NOMO-1 treated with dmso at 0.1 percent for 144 hours (cell line): ENCODE measurements at regions not wholly inside any gene's neighbourhood (a gene's known extent, or its start where the extent isn't known, plus 50 kb on each side); places are given as distances from the start of the nearest gene placed in this dataset.
"Not testable (repeated sequence)": the region's sequence is repeated elsewhere in the genome, so short reads cannot be mapped to it uniquely, and the experiment has no call there.

Source experiments
- DNase-seq: peaks from one replicate; lab custom pipeline; 2025; ENCODE audit not compliant: unreplicated experiment; lab: John Stamatoyannopoulos, UW

- DNase-seq: no peak
Observed at GRCh38 chr10:78406648-78407008, 373.0 kb downstream of the RPS24 start.

GRCh38 chr10:78407009-78407711 is 373.5 kb downstream of the RPS24 start:
- no peak for DNase-seq

GRCh38 chr10:78407966-78408365 is 374.3 kb downstream of the RPS24 start:
- no peak for DNase-seq

DNA sequence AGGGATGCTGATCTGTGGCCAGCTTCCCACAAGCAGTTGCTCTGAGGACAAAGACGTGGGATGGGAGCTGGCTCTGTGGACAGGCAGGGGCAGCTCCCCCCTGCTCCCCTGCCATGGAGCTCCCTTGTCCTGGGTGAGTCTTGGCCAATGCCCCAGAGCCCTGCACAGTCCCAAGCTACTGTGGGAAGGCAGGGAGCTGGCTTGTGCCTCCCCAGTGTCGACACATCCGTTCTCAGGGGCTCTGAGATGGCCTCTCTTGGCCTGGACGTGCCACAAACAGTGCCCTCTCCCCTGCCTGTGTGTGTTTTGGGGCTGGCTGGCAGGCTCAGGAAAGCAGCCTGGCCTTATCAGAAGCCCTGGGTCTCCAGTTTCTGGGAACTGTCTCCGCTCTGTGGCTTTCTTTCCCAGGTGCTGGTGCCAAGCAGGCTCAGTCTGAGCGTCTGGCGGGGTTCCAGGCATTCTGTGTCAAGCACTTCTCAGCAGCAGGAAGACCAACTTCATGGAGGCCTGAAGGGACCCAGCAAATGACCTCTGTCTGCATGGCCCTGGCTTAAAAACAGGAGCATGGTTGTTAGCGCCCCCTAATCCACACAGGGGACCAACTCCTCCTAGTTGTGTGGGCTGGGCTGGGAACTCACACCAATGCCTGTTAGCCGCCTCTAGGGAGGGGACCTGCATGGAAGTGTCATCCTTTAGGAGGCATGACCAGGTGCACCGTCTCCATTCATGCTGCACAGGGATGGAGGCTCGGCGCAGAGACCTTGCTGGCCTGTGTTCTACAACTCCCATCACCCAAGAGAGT is 375.2 kb downstream of the RPS24 start:
- no peak for DNase-seq

GRCh38 chr10:78410046-78410965 is 376.6 kb downstream of the RPS24 start:
- DNase-seq: no peak

- no peak for DNase-seq
Observed at GRCh38 chr10:78411716-78412115, 378.1 kb downstream of the RPS24 start.

DNA sequence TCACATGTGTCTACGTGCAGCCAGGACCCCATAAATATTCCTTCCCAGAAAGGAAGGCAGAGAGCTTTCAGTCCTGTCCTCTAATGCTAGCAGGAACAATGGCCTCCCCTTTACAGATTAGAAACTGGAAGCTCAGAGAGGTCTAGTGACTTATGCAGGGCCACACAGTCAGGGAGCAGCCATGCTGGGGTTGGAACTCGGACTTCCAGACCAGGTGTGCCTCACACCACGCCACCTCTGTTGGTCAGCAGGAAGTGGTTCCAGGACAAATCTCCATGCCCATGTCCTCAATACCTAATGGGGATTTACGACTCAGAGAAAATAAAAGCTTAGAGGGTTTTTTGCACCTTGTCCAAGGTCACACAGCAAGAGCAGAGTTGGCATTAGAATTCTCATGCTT is 378.9 kb downstream of the RPS24 start:
- no peak for DNase-seq

- no peak for DNase-seq
Observed at GRCh38 chr10:78413076-78414055, 379.7 kb downstream of the RPS24 start.

GRCh38 chr10:78414380-78414779 is 380.7 kb downstream of the RPS24 start:
- DNase-seq: no peak

GRCh38 chr10:78415111-78415510 is 381.4 kb downstream of the RPS24 start:
- DNase-seq: no peak

DNA sequence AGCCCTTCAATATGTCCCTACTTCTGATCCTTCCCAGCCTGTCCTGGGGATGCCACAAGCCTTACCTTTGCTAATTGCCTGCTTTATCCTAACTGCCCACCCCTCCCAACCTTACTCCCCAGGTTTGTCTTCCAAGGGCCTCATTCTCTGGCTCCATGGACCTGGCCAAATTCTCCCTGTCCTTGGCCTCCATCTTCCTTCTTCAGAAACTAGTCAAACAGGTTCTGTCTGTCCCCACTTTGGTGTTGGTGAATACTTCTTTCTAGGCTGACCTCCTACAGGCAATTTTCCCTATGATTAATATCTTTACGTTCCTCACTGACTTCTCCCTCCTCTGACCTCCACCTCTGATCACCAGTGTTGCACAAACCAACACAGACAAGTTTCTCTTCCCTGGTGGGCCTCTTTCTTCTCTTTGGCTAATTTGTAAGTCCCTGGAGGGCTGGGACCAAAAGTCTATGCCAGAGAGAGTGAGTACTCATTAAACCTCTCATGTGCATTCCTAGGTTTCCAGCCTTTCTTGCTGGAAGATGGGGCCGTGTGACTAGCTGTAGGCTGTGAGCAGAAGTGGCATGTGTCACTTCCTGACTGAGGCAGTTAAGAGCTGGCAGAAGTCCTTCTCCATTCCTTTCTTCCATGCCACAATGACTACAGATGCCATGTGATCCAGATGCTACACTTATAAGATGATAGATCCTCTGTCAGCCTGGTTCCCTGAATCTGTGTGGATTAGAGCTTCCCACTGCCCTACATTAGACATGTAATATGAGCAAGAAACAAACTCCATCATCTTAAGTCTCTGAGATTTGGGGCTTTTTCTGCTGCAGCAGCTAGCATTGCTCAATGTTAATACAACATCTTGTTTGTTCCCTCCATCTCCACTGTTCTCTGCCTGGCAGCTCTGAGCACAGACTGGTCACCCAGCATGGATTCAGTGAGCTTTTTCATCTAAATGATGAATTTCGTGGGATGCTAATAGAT is 382.7 kb downstream of the RPS24 start:
- no peak for DNase-seq

DNA sequence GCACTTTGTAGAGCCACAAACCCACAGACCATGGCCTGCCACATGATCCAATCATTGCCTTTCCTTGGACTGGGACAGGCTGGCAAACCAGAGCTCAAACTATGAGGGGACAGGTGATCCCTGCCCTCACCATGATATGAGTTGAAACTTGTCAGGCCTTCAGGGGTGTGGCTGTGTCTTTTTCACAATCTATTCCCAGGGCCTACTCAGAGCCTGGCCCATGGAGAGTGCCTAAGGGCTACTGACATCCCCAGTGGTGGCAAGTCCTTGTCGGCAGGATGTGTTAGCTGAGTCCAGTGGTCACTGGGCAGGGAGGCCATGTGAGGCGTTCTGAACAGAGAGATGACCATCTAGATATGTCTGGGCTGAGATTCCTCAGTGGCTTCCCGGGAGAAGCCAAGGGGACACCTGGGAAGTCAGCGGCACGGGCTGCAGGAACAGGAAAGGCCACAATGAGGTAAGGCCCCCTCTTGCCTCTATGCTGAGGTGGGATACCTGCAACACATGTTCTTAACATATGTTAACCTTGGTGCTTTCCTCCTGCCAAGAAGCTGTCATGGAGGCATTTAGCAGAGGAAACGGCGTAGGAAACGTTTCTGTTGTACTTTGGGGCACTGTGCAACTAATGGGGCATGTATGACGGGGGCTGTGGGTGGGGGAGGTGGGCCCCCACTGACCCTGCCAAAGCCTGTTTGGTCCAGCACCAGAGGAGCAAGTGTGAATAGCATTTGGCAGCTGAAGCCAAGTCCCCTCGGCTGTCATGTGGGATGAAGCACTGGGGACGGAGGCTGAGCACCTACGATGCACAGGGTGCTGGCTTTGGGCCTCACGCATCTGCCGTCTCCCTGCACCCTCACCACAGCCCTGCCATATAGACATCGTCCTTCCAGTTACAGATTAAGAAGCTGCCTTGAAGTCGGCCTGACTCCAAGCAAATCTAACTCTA is 384.0 kb downstream of the RPS24 start:
- DNase-seq: no peak

- DNase-seq: no peak
Observed at GRCh38 chr10:78419481-78420265, 386.0 kb downstream of the RPS24 start.

DNA sequence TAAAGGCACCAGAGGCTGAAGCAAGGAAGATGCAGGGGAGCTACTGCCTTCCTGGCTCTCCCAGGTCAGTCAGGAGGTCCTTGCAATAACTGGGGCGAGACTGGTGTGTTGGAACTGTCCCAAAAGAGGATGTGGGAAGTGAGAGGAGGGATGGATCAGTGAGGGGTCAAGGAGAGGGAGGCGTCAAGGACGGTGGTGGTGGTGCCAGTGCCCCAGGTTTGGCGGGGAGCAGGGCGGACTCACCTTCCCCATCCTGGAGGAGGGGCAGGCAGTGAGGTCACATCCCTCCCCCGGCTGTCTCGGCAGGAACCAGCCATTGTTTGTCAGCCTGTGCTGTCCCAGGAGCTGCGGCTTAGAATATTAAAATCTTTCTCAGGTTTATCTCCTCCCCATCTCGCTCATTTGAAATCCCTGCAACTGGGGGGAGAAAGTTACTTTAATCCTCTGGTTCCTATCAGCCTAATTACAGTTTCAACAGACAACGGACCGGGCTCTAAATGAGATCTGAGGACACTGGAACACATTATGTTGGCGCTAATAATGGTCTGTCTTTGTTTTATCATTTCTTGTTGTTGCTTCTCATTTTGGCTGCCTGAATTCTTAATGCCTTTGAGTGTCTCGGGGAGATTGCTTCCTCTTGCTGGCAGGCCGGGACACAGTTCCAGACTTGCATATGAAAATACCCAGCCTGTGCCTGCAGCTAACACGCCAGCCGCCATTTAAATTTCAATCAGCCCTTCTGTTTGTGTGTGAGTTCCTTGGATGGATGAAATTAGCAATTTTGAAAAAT is 387.5 kb downstream of the RPS24 start:
- no peak for DNase-seq

DNA sequence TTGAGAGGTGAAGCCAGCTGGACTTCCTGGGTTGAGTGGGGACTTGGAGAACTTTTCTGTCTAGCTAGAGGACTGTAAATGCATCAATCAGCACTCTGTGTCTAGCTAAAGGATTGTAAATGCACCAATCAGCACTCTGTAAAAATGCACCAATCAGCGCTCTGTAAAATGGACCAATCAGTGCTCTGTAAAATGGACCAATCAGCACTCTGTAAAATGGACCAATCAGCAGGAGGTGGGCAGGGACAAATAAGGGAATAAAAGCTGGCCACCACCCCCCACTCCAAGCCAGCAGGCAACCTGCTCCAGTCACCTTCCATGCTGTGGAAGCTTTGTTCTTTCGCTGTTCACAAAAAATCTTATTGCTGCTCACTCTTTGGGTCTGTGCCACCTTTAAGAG is 390.4 kb downstream of the RPS24 start:
- DNase-seq: not testable (repeated sequence)

GRCh38 chr10:78424723-78425122 is 391.1 kb downstream of the RPS24 start:
- no peak for DNase-seq

DNA sequence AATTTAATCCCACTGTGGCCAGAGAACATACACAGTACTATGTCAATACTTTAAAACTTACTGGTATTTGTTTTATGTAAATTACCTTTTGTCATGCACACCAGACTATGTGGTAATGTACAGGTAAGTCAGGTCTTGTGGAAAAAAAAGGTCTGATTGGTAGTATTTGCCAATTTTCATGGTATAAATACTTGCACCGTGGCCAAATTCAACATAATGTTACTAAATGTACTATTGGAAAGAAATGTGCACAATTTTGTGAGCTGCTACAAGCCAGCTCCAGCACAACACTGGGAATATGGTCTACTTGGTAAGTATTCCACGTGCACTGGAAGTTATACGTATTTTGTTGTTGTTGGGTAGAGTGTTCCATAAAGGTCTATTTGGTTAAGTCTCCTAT is 392.5 kb downstream of the RPS24 start:
- DNase-seq: no peak
